Liver (tissue), 7 donors: ENCODE measurements at regions not wholly inside any gene's neighbourhood (a gene's known extent, or its start where the extent isn't known, plus 50 kb on each side); places are given as distances from the start of the nearest gene placed in this dataset.

Source experiments
- DNase-seq: peaks from one replicate; pipeline ENCODE4 v3.0.0-alpha.2; 2017; ENCODE audit warnings: low spot score
- H3K27ac ChIP-seq, 2 donors: one replicate each; pipeline ENCODE4 v1.7.0; 2013; ENCODE audit warnings: inconsistent platforms in 2 of 2, low read length in 2 of 2, control low read depth in 1 of 2, low read depth in 1 of 2, mild to moderate bottlenecking in 1 of 2
- H3K27me3 ChIP-seq, 4 donors: one replicate each; pipeline versions ENCODE4 v1.6.1 to v1.7.0; 2013; ENCODE audit warnings: low read length in 3 of 4, inconsistent platforms in 1 of 4, mild to moderate bottlenecking in 1 of 4, moderate library complexity in 1 of 4; ENCODE audit not compliant: control insufficient read depth in 4 of 4, insufficient read depth in 4 of 4
- H3K36me3 ChIP-seq, 4 donors: one replicate each; pipeline versions ENCODE4 v1.6.1 to v1.7.0; 2013; ENCODE audit warnings: low read length in 3 of 4, mild to moderate bottlenecking in 3 of 4, low read depth in 1 of 4, moderate library complexity in 1 of 4; ENCODE audit not compliant: control insufficient read depth in 4 of 4, insufficient read depth in 3 of 4
- H3K4me1 ChIP-seq, 4 donors: one replicate each; pipeline versions ENCODE4 v1.6.1 to v1.7.0; 2013; ENCODE audit warnings: low read length in 3 of 4, mild to moderate bottlenecking in 3 of 4, moderate library complexity in 1 of 4; ENCODE audit not compliant: control insufficient read depth in 4 of 4, insufficient read depth in 4 of 4
- H3K4me3 ChIP-seq, 3 donors: one replicate each; pipeline versions ENCODE4 v1.6.1 to v1.7.0; 2013; ENCODE audit warnings: low read length in 3 of 3, control low read depth in 1 of 3, low read depth in 1 of 3, mild to moderate bottlenecking in 1 of 3
- H3K9ac ChIP-seq, 2 donors: one replicate each; pipeline ENCODE4 v1.7.0; 2013; ENCODE audit warnings: low read length in 2 of 2, mild to moderate bottlenecking in 2 of 2, moderate library complexity in 2 of 2, control low read depth in 1 of 2, low read depth in 1 of 2
- H3K9me3 ChIP-seq, 4 donors: one replicate each; pipeline versions ENCODE4 v1.6.1 to v1.7.0; 2013; ENCODE audit warnings: low read length in 3 of 4; ENCODE audit not compliant: control insufficient read depth in 4 of 4
- EGR1 ChIP-seq, 2 donors: IDR thresholded peaks; 2 replicates each; pipeline ENCODE4 v1.6.1; 2016 to 2018; ENCODE audit warnings: antibody characterized with exemption in 2 of 2, low read depth in 2 of 2
- FOXA1 ChIP-seq: IDR thresholded peaks from 2 replicates; pipeline ENCODE4 v1.6.1; 2016; ENCODE audit warnings: antibody characterized with exemption
- FOXA2 ChIP-seq: IDR thresholded peaks from 2 replicates; pipeline ENCODE4 v1.6.1; 2016; ENCODE audit warnings: antibody characterized with exemption
- GABPA ChIP-seq, 2 donors: IDR thresholded peaks in 1 of 2; conservative IDR thresholded peaks in 1 of 2; 2 replicates each; pipeline ENCODE4 v1.6.1; 2016; ENCODE audit warnings: antibody characterized with exemption in 2 of 2, mild to moderate bottlenecking in 1 of 2, moderate library complexity in 1 of 2
- HNF4A ChIP-seq, 2 donors: conservative IDR thresholded peaks; 2 replicates each; pipeline ENCODE4 v1.6.1; 2016; ENCODE audit warnings: antibody characterized with exemption in 2 of 2, mild to moderate bottlenecking in 2 of 2
- JUND ChIP-seq, 2 donors: IDR thresholded peaks; 2 replicates each; pipeline ENCODE4 v1.6.1; 2016; ENCODE audit warnings: antibody characterized with exemption in 2 of 2
- NR2F2 ChIP-seq: IDR thresholded peaks from 2 replicates; pipeline ENCODE4 v1.6.1; 2016; ENCODE audit warnings: antibody characterized with exemption
- RAD21 ChIP-seq, 2 donors: IDR thresholded peaks; 2 replicates each; pipeline ENCODE4 v1.6.1; 2016; ENCODE audit warnings: antibody characterized with exemption in 2 of 2, mild to moderate bottlenecking in 2 of 2
- REST ChIP-seq: IDR thresholded peaks from 2 replicates; pipeline ENCODE4 v1.6.1; 2016; ENCODE audit warnings: antibody characterized with exemption, mild to moderate bottlenecking
- RXRA ChIP-seq, 2 donors: IDR thresholded peaks; 2 replicates each; pipeline ENCODE4 v1.6.1; 2017 to 2018; ENCODE audit warnings: antibody characterized with exemption in 2 of 2, mild to moderate bottlenecking in 1 of 2
- SP1 ChIP-seq: IDR thresholded peaks from 2 replicates; pipeline ENCODE4 v1.6.1; 2018; ENCODE audit warnings: antibody characterized with exemption, mild to moderate bottlenecking
- TAF1 ChIP-seq: conservative IDR thresholded peaks from 2 replicates; pipeline ENCODE4 v1.6.1; 2016; ENCODE audit warnings: antibody characterized with exemption, mild to moderate bottlenecking
- YY1 ChIP-seq: IDR thresholded peaks from 2 replicates; pipeline ENCODE4 v1.6.1; 2016; ENCODE audit warnings: antibody characterized with exemption, mild to moderate bottlenecking
- WGBS: extraction: QIAGEN DNeasy Blood & Tissue Kit; methylation state at CpG from one replicate; pipeline ENCODE4 v1.1.7; 2013; 5-methylcytosine and 5-hydroxymethylcytosine counted together
- TF ChIP-seq, protein P1 (sequence below): IDR thresholded peaks from 2 replicates; pipeline ENCODE4 v1.6.1; 2016; ENCODE audit warnings: antibody characterized with exemption
- TF ChIP-seq, protein P2 (sequence below): IDR thresholded peaks from 2 replicates; pipeline ENCODE4 v1.6.1; 2016; ENCODE audit warnings: antibody characterized with exemption
- donor health status: healthy.
- donor health status: healthy.
- donor health status: healthy.
- donor health status: healthy.

DNA sequence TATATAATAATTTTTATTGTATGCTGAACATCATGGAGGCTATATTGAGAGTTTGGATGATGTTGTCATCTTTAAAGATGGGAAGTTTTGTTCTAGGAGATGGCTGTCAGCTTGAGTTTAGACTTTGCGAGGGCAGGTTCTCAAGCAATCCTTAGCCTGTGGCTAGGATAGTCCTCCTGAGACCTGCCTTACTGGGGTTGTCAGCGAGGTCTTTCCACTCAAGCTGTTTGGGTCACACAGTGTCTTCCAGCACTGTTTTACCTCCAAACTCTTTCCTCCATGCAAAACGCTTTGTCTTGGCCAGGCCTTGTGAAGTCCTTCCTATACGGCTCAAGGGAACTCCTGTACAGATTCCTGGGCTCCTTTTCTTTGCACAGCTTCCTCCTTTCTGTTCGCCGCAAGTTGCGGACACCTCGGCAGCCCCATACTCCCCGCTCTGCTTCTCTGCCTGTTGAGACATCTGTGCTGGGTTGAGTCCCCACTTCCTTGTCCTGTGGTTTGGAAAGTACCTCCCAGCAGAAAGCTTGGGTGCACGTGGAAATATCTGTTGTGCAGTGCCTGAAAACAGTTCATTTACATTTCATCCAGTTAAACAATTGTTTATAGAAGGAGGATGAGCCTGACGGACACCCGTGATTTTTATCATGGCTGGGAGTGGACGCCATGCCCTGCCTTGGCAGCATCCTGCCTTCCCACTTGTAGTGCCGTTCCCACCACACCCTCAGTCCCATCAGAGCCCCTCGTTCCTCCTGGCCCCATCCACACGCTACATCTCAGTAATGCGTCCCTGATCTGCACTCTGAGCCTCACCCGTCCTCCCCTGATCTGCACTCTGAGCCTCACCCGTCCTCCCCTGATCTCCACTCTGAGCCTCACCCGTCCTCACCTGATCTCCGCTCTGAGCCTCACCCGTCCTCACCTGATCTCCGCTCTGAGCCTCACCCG, 55.0 kb upstream of the CBFA2T3 start:
- no peak for DNase-seq

DNA sequence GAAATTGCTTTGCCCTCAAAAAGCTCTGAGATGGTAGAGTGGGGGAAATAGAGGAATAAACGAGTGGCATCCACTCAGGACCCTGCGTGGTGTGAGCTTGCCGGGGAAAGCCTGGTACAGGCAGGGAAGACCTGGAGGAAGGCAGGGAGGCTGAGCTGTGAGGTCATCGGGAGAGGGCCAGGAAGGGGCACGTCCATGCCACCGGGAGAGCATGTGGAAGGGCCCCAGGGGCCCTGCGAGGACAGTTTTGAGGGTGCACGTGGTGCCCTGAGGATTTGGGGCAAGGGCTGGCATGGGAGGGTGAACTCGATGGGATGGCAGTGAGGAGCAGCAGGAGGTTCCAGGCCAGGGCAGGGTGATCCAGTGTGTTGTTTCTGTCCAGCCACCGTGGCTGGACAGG, 56.3 kb upstream of the CBFA2T3 start:
- Histone ChIP-seq H3K27ac (no peak overlapping the region), H3K27me3 (no peaks in the 10 kb centered on the region), H3K9ac (no peak overlapping the region), H3K4me3 (no peak overlapping the region), H3K9me3 (no peaks in the 10 kb centered on the region), H3K4me1 (no peaks in the 10 kb centered on the region), H3K36me3 (no peaks in the 10 kb centered on the region)
- no peak for TF ChIP-seq RXRA (IDR thresholded peaks at IDR 0.05)
- TF ChIP-seq YY1: no peak
- TF ChIP-seq SP1: no peak
- TF ChIP-seq NR2F2: no peak
- no peak for TF ChIP-seq JUND (IDR thresholded peaks at IDR 0.05)
- 75% methylated on average over 10 of the region's 10 CpGs for WGBS
- DNase-seq: no peak

More for the DNA sequence above, 55.0 kb upstream of the CBFA2T3 start:
- WGBS: 69% methylated on average over 24 of the region's 24 CpGs
- no peak overlapping the region for H3K4me3 ChIP-seq
- TF ChIP-seq, protein P1, sequence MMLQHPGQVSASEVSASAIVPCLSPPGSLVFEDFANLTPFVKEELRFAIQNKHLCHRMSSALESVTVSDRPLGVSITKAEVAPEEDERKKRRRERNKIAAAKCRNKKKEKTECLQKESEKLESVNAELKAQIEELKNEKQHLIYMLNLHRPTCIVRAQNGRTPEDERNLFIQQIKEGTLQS: no peak
- H3K36me3 ChIP-seq: no peaks in the 10 kb centered on the region
- no peaks in the 10 kb centered on the region for H3K4me1 ChIP-seq
- H3K27ac ChIP-seq: no peak overlapping the region
- H3K27me3 ChIP-seq: no peaks in the 10 kb centered on the region
- H3K9ac ChIP-seq: no peak overlapping the region
- no peaks in the 10 kb centered on the region for H3K9me3 ChIP-seq

GRCh38 chr16:89033796-89034572, 57.0 kb upstream of the CBFA2T3 start:
- Histone ChIP-seq H3K27me3 (no peaks in the 10 kb centered on the region), H3K4me1 (no peaks in the 10 kb centered on the region), H3K9ac (no peak overlapping the region), H3K4me3 (no peak overlapping the region), H3K36me3 (no peaks in the 10 kb centered on the region), H3K9me3 (no peaks in the 10 kb centered on the region), H3K27ac (no peak overlapping the region)
- 86% methylated on average over 31 of the region's 31 CpGs for WGBS
- TF ChIP-seq TAF1 (no peak), YY1 (no peak), EGR1 (IDR thresholded peaks at IDR 0.05; ENCODE audit: low read depth in 2 of 2) (no peak), HNF4A (conservative IDR thresholded peaks at IDR 0.05) (no peak), FOXA2 (no peak), FOXA1 (no peak), RAD21 (IDR thresholded peaks at IDR 0.05) (no peak)
- TF ChIP-seq, protein P1: no peak
- DNase-seq: no peak

DNA sequence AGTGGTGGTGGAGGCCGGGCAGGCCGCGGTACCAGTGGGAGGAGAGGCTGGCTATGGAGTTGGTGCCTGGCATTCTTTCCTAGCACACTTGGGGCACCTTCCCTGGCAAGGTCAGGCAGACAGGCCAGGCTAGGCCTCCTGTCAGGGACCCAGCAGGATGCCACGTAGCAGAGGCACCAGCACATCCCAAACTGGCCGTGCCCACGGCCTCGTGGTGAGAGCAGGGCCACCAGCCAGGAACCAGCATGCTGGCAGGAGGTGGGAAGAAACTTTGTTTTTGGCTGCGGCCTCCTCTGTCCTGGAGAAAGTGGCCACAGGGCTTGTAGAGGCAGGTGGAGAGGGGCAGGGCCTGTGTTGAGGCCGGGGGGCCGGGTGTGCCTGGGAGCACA, 57.6 kb upstream of the CBFA2T3 start:
- TF ChIP-seq REST (no peak), RAD21 (IDR thresholded peaks at IDR 0.05) (no peak), GABPA (IDR thresholded peaks at IDR 0.05 in 1 of 2, conservative IDR thresholded peaks at IDR 0.05 in 1 of 2) (no peak)
- TF ChIP-seq, protein P2, sequence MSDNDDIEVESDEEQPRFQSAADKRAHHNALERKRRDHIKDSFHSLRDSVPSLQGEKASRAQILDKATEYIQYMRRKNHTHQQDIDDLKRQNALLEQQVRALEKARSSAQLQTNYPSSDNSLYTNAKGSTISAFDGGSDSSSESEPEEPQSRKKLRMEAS: no peak
- TF ChIP-seq, protein P1: no peak
- Histone ChIP-seq H3K4me3 (no peak overlapping the region), H3K36me3 (no peaks in the 10 kb centered on the region), H3K27me3 (no peaks in the 10 kb centered on the region), H3K9ac (no peak overlapping the region), H3K9me3 (no peaks in the 10 kb centered on the region), H3K4me1 (no peaks in the 10 kb centered on the region), H3K27ac (no peak overlapping the region)
- DNase-seq: no peak
- 55% methylated on average over 10 of the region's 10 CpGs for WGBS
